Tibial nerve (tissue), 3 donors: ENCODE measurements at regions not wholly inside any gene's neighbourhood (a gene's known extent, or its start where the extent isn't known, plus 50 kb on each side); places are given as distances from the start of the nearest gene placed in this dataset.

ENCODE experiments used
- POLR2A ChIP-seq, 2 donors: fragments of 450-650 bp; IDR thresholded peaks; one replicate each; pipeline ENCODE4 v1.6.1; 2017; ENCODE audit warnings: antibody characterized with exemption in 2 of 2, mild to moderate bottlenecking in 2 of 2, moderate library complexity in 2 of 2
- TF ChIP-seq, protein P1 (sequence below), 5 experiments: fragments of 200-600 bp in 3 of 5; fragments of 450-650 bp in 2 of 5; sonication (generic) in 3 of 5; IDR thresholded peaks; one replicate each; pipeline ENCODE4 v1.5.1; 2016 to 2019; ENCODE audit warnings: antibody characterized with exemption in 5 of 5, mild to moderate bottlenecking in 3 of 5, moderate library complexity in 2 of 5

DNA sequence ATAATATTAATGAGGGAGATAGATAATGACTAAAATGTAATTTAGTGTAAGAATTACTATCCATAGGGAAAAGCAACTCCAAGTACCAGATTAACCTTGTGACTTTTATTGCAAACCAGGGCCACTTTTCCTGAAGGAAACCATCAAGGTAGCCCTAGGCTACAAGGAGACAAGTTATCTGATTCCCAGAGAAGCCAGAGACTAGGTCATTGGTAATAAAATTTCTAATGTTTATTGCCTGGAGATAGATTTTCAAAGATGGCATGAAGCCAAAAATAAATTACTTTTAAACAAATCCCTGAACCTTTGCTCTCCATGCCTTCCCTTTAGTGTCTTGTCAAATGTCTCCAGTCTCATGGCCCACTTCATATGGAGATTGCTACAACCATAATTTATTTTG lies 610.1 kb upstream of the SLC10A2 start:
- TF ChIP-seq, protein P1, sequence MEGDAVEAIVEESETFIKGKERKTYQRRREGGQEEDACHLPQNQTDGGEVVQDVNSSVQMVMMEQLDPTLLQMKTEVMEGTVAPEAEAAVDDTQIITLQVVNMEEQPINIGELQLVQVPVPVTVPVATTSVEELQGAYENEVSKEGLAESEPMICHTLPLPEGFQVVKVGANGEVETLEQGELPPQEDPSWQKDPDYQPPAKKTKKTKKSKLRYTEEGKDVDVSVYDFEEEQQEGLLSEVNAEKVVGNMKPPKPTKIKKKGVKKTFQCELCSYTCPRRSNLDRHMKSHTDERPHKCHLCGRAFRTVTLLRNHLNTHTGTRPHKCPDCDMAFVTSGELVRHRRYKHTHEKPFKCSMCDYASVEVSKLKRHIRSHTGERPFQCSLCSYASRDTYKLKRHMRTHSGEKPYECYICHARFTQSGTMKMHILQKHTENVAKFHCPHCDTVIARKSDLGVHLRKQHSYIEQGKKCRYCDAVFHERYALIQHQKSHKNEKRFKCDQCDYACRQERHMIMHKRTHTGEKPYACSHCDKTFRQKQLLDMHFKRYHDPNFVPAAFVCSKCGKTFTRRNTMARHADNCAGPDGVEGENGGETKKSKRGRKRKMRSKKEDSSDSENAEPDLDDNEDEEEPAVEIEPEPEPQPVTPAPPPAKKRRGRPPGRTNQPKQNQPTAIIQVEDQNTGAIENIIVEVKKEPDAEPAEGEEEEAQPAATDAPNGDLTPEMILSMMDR (IDR thresholded peaks at IDR 0.05), result no peak
- TF ChIP-seq POLR2A (IDR thresholded peaks at IDR 0.05), result no peak
